ENCODE measurements at regions not wholly inside any gene's neighbourhood (a gene's known extent, or its start where the extent isn't known, plus 50 kb on each side); places are given as distances from the start of the nearest gene placed in this dataset.

DNA sequence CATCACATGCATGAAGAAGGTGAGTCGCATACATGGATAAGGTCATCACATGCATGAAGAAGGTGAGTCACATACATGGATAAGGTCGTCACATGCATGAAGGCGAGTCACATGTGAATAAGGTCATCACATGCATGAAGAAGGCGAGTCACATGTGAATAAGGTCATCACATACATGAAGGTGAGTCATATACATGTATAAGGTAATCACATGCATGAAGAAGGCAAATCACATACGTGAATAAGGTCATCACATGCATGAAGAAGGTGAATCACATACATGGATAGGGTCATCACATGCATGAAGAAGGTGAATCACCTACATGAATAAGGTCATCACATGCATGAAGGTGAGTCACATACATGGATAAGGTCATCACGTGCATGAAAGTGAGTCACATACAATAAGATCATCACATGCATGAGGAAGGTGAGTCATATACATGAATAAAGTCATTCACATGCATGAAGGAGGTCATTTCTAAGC, 105.1 kb upstream of the SDK2 start:
- no peak for TF ChIP-seq CTCF (IDR thresholded peaks at IDR 0.05)
- TF ChIP-seq POLR2A (IDR thresholded peaks at IDR 0.05), result no peak
- TF ChIP-seq POLR2AphosphoS5 (IDR thresholded peaks at IDR 0.05), result no peak
- no peak for TF ChIP-seq EP300 (IDR thresholded peaks at IDR 0.05; ENCODE audit: low read depth)

Data from transverse colon (tissue), 4 donors.